Middle frontal gyrus (tissue), 1 donor: ENCODE measurements at regions not wholly inside any gene's neighbourhood (a gene's known extent, or its start where the extent isn't known, plus 50 kb on each side); places are given as distances from the start of the nearest gene placed in this dataset.
"Not testable (repeated sequence)": the region's sequence is repeated elsewhere in the genome, so short reads cannot be mapped to it uniquely, and the experiment has no call there.

Experiments used
- DNase-seq: peaks from one replicate; pipeline ENCODE4 v3.0.0-alpha.2; 2015; ENCODE audit warnings: low spot score; ENCODE audit errors: extremely low spot score

- no peak for DNase-seq
These were observed 229.1 kb upstream of the C9orf72 start for GRCh38 chr9:27802418-27802817.

DNA sequence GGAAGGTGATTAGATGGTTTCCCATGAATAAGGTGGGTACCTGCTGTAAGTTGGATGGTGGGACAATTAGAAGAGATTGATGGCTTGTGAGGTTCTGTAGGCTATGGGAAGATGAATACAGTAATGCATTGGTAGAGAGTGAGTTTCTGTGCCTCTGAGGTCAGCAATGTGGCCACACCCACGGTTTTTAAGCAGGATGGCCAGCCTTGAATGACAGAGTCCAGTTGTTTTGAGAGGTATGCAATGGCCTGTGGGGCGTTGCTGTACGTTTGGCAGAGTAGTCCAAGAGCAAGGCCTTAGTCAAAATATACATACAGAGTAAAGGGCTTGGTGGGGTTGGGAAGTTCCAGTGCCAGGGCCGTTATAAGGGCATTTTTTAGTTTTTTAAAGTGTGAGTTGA lies 235.6 kb upstream of the C9orf72 start:
- no peak for DNase-seq

- DNase-seq: no peak
These were observed 244.5 kb upstream of the C9orf72 start for GRCh38 chr9:27817747-27818146.

- no peak for DNase-seq
These were observed 245.1 kb upstream of the C9orf72 start for GRCh38 chr9:27818348-27818747.

DNA sequence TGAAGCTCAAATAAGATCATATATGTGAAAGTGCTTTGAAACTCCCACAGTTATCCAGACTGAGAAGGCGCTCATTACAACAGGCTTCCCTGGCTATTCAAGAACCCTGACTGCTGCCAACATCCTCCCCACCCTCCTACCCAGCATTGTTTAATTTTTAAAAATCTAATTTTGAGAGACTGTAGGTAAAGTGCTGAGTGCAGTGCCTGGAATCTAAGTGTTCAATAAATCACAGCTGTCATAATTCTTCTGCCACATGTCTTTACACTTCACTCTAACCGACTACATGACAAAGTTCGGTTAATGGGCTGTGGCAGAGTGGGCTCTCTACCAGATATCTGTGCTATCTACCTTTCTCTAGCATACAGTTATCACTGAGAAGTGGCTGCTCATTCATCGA lies 255.6 kb upstream of the C9orf72 start:
- no peak for DNase-seq

DNA sequence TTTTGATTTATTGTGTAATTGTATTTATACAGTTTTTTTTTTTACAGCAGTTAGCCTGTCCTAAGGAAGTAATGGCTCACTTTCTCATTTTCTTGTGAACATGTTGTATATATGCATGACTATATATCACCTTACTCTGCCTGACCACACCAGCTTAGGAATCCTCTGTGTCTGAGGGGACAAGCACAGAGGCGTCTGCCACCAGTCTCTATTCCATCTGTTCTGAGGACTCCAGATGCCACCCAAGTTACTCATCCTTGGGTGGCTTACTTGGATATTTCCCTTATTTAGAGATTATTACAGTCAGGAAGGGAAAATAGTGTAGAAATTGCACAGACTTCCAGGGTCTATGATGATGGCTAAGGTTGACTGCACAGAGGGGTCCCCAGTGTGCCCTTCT lies 256.3 kb upstream of the C9orf72 start:
- no peak for DNase-seq

GRCh38 chr9:27832108-27832507 lies 258.8 kb upstream of the C9orf72 start:
- not testable (repeated sequence) for DNase-seq

- DNase-seq: no peak
These were observed 262.0 kb upstream of the C9orf72 start for GRCh38 chr9:27835286-27835685.

DNA sequence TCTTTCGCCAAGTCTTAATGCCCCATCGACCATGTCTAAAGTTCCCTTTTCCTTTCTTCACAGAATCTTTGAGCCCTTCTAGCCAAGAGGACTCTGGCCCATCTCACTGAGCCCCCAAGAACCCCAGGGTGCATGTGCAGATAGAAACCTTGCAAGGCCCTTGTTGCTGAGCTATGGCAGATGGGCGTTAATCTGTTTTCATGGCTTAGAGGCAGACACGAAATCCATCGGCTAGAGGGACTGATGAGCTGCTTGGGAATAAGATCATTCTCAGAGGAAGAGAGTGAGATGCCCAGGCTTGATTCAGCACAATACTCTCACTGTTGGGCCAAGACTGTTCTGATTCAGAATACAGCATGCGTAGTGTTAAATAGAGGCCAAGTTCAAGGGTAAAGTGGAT lies 262.5 kb upstream of the C9orf72 start:
- no peak for DNase-seq

GRCh38 chr9:27836661-27837401 lies 263.6 kb upstream of the C9orf72 start:
- DNase-seq: no peak

DNA sequence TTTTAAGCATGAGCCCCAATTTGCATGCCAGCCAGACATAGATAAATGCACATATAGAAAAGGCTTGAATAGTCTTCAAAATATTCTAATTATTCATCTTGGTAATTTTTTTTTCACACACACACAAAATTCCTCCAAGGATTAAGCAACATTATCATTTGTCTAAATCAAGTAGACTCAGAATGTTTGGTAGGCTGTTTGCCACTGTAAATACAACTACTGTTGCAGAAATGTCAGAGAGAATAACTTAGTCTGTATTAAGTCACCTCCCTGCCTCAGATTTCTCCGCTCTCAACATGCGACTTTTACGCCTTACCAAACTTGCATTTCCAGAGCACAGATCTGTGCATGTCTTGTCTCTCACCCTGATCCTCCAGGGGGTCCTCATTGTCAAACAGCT lies 265.6 kb upstream of the C9orf72 start:
- no peak for DNase-seq

DNA sequence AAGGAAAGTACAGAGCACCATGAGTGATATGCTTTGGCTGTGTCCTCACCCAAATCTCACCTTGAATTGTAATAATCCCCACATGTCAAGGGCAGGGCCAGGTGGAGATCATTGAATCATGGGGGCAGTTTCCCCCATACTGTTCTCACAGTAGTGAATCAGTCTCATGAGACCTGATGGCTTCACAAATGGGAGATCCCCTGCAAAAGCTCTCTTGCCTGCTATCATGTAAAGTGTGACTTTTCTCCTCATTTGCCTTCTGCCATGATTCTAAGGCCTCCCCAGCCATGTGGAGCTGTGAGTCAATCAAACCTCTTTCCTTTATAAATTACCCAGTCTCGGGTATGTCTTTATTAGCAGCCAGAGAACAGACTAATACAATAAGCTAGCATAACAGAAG lies 266.5 kb upstream of the C9orf72 start:
- DNase-seq: not testable (repeated sequence)

DNA sequence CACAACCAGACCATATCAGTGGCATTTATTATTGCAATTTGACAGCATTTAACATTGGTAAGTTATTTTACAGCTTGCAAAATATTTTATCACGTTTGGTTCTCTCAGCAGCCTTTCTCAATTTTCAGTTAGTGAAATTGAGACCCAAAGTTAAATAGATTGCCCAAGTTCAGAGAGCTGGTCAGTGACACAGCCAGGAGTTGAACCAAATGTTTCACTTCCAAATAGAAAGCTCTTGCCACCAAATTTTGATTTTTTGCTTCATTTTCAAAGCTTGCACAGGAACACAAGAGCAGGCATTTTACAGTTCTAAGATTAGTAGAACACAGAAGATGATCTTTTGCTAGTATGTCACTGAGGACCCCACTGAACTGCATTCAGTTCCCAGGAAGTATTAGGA lies 271.5 kb upstream of the C9orf72 start:
- DNase-seq: no peak

DNA sequence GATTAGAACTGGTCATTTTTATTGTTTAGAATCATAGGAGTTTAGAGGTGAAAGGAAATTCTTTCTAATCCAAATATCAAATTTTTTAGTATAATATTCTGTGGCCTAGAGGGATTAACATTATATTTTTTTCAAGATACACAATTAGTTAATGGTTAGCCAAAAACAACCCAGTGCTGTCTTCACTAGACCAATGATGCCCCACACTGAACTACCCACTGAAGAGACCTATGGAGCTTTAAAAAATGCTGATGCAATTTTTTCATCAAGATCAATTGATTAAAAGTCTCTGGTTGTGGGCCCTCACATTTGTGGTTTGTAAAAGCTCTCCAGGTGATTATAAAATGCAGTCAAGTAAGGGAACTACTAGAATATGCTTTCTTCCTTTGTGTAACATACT lies 274.1 kb upstream of the C9orf72 start:
- no peak for DNase-seq

- no peak for DNase-seq
These were observed 274.5 kb upstream of the C9orf72 start for GRCh38 chr9:27847818-27848217.

GRCh38 chr9:27848315-27848714 lies 275.0 kb upstream of the C9orf72 start:
- no peak for DNase-seq

DNA sequence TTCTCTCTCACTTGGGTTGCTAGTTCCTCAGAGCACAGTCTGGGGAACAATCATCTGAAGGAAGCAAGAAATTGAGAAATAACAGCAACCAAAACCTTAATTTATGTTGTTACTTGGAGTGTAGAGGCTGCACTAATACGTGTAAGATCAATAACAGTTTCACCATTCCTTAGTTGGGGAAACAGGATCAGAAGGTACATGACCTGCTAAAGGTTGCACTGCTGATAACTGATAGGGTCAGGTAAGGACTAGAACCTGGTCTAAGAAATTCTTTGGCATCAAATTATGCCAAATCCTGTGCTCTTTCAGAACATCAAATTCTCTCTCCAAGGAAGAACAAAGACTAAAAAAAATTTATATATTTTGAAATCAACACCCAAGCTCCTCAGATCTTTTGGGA lies 278.6 kb upstream of the C9orf72 start:
- DNase-seq: no peak

- no peak for DNase-seq
These were observed 280.2 kb upstream of the C9orf72 start for GRCh38 chr9:27853529-27853928.

GRCh38 chr9:27856054-27856453 lies 282.8 kb upstream of the C9orf72 start:
- DNase-seq: no peak

DNA sequence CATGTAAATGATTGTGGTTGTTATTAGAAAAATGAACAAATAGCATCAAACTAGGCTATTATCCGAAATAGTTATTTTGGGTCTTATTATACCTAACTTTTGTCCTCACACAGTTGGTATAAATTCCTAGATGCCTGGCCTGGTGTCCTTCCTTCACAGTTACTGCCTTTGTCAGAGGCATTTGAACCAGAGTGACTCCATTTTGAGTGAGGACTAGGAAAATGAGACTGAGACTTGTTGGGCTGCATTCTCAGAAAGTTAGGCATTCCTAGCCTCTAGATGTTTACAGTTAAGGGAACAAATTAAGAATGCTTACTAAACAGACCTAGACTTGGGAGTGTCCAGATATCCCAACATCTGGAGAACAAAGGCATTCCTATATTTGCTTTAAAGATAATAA lies 283.5 kb upstream of the C9orf72 start:
- no peak for DNase-seq

DNA sequence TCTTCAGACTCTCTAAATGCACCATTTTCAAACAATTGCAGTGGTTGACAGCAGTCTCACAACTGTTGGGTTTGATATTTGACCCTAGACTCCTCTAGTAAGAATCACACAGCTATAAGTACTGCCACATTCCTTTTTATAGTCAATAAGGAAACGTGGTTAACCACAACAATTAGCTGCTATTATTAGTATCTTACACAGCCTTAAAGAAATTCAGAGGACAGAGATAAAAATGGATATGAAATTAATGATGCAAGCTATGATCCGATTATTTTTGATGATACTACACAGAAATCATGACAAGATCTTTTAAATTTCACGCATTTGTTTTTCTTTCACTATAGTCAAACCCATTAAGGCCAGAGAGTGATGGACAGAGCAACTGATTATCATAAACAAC lies 288.6 kb upstream of the C9orf72 start:
- DNase-seq: no peak

GRCh38 chr9:27864644-27865438 lies 291.6 kb upstream of the C9orf72 start:
- DNase-seq: no peak

- no peak for DNase-seq
These were observed 293.5 kb upstream of the C9orf72 start for GRCh38 chr9:27866741-27867140.
